ENCODE measurements at regions not wholly inside any gene's neighbourhood (a gene's known extent, or its start where the extent isn't known, plus 50 kb on each side); places are given as distances from the start of the nearest gene placed in this dataset.

DNA sequence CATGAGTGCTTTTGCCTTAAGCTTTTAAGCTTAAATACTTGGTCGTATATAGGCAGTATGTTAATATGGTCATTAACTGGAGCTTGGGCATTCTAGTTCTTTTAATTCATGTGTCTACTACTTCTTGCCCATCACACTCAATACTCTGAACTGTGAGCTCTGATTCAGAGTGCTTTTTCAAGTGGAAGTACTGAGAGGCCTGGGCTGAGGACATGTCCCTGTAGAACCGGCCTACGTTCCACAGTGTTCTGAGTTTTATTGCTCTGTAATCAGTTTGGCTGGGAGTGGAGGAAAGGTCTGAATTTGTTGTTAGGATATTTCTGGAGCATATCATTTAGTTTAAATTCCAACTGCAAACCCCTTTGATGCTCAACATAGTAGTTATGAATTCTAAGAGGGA is 1744.8 kb upstream of the MIR17HG start:
- TF ChIP-seq CTCF (IDR thresholded peaks at IDR 0.05; ENCODE audit: insufficient read depth, low read length) (no peak), POLR2AphosphoS5 (IDR thresholded peaks at IDR 0.05; ENCODE audit: low read depth) (no peak), GABPA (IDR thresholded peaks at IDR 0.05; ENCODE audit: low read depth) (no peak), REST (IDR thresholded peaks at IDR 0.05; ENCODE audit: insufficient replicate concordance, low read depth) (no peak), SPI1 (IDR thresholded peaks at IDR 0.05; ENCODE audit: borderline replicate concordance, low read depth) (no peak)

DNA sequence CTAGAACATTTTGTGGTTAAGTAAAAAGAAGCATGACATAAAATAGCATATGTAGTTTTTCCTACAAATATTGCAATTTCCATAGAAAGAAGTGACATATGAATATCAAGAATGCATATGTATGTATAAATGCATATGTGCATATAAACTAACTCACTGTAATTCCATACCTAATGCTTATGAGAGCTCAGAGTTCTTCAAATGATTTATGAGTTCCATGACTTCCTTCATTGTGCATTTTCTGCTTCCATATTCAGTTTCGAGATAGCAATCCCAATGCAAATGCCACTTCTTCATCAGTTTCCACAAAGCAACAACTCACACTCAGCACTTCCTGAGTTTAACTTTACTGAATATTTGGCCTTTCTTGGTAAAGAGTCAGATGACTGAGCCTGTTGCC is 1744.3 kb upstream of the MIR17HG start:
- Histone ChIP-seq H3K27ac (replicated peaks) (no peak overlapping the region), H3K27me3 (ENCODE audit: insufficient read depth, poor library complexity, severe bottlenecking) (no peaks in the 10 kb centered on the region), H3K4me3 (replicated peaks; ENCODE audit: insufficient read depth, low read length) (no peak overlapping the region)
- no peak for DNase-seq (ENCODE audit: low read depth in 1 of 2, low spot score in 1 of 2)
- no peak for TF ChIP-seq CTCF (IDR thresholded peaks at IDR 0.05; ENCODE audit: insufficient read depth, low read length)
- no peak for TF ChIP-seq SPI1 (IDR thresholded peaks at IDR 0.05; ENCODE audit: borderline replicate concordance, low read depth)
- TF ChIP-seq POLR2AphosphoS5 (IDR thresholded peaks at IDR 0.05; ENCODE audit: low read depth): no peak
- no peak for TF ChIP-seq REST (IDR thresholded peaks at IDR 0.05; ENCODE audit: insufficient replicate concordance, low read depth)
- no peak for TF ChIP-seq GABPA (IDR thresholded peaks at IDR 0.05; ENCODE audit: low read depth)

More for the DNA sequence above, 1744.8 kb upstream of the MIR17HG start:
- no peak for DNase-seq (ENCODE audit: low read depth in 1 of 2, low spot score in 1 of 2)
- Histone ChIP-seq H3K27me3 (ENCODE audit: insufficient read depth, poor library complexity, severe bottlenecking) (no peaks in the 10 kb centered on the region), H3K4me3 (replicated peaks; ENCODE audit: insufficient read depth, low read length) (no peak overlapping the region), H3K27ac (replicated peaks) (no peak overlapping the region)

DNA sequence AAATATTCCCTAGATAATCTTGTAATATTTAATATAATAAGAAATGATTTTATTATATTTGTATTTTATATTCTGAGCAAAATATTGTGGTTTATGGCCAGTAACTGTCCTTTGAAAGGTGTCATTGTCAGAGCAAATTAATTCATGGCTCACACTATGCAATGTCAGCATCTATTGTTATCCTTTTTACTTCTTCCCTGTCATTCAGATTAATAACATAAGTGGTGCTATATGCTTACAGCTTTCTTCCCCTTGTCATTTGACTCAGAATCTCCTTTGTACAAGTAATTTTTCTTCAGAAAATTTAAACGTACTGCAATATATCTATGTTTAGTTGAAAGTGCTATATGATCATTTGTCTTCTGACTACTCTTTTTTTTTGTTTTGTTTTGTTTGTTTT is 1738.2 kb upstream of the MIR17HG start:
- DNase-seq (ENCODE audit: low read depth in 1 of 2, low spot score in 1 of 2): no peak
- Histone ChIP-seq H3K27ac (replicated peaks) (no peak overlapping the region), H3K4me3 (replicated peaks; ENCODE audit: insufficient read depth, low read length) (no peak overlapping the region), H3K27me3 (ENCODE audit: insufficient read depth, poor library complexity, severe bottlenecking) (no peaks in the 10 kb centered on the region)
- TF ChIP-seq GABPA (IDR thresholded peaks at IDR 0.05; ENCODE audit: low read depth) (no peak), SPI1 (IDR thresholded peaks at IDR 0.05; ENCODE audit: borderline replicate concordance, low read depth) (no peak), REST (IDR thresholded peaks at IDR 0.05; ENCODE audit: insufficient replicate concordance, low read depth) (no peak)

DNA sequence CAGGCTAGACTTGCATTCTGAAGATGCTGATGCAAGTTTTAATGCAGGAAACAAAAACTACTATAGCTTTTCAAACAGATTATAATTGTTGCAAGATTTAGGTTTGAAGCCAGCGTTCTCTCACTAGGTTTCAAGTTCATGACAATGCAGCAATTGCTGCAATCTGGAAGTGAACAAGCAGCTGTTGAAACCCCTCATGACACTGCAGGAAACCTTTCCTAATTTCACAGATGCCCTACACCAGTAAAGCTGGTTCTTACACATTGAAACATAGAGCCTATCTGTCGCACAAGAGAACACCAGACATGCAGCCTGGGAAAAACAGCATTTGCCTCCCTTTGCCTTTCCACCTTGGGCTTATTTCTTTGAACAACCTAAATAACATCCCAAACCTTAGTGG is 1737.2 kb upstream of the MIR17HG start:
- no peak overlapping the region for H3K27ac ChIP-seq (replicated peaks)

More for the DNA sequence above, 1737.2 kb upstream of the MIR17HG start:
- TF ChIP-seq CTCF (IDR thresholded peaks at IDR 0.05; ENCODE audit: insufficient read depth, low read length) (no peak), GABPA (IDR thresholded peaks at IDR 0.05; ENCODE audit: low read depth) (no peak), REST (IDR thresholded peaks at IDR 0.05; ENCODE audit: insufficient replicate concordance, low read depth) (no peak), POLR2AphosphoS5 (IDR thresholded peaks at IDR 0.05; ENCODE audit: low read depth) (no peak), SPI1 (IDR thresholded peaks at IDR 0.05; ENCODE audit: borderline replicate concordance, low read depth) (no peak)
- no peak for DNase-seq (ENCODE audit: low read depth in 1 of 2, low spot score in 1 of 2)
- no peaks in the 10 kb centered on the region for H3K27me3 ChIP-seq (ENCODE audit: insufficient read depth, poor library complexity, severe bottlenecking)
- no peak overlapping the region for H3K4me3 ChIP-seq (replicated peaks; ENCODE audit: insufficient read depth, low read length)
